DMS 273 (cell line): ENCODE measurements at regions not wholly inside any gene's neighbourhood (a gene's known extent, or its start where the extent isn't known, plus 50 kb on each side); places are given as distances from the start of the nearest gene placed in this dataset.
"Not testable (repeated sequence)": the region's sequence is repeated elsewhere in the genome, so short reads cannot be mapped to it uniquely, and the experiment has no call there.

Experiments used
- DNase-seq: peaks from one replicate; lab custom pipeline; 2025; ENCODE audit not compliant: unreplicated experiment; lab: John Stamatoyannopoulos, UW

DNA sequence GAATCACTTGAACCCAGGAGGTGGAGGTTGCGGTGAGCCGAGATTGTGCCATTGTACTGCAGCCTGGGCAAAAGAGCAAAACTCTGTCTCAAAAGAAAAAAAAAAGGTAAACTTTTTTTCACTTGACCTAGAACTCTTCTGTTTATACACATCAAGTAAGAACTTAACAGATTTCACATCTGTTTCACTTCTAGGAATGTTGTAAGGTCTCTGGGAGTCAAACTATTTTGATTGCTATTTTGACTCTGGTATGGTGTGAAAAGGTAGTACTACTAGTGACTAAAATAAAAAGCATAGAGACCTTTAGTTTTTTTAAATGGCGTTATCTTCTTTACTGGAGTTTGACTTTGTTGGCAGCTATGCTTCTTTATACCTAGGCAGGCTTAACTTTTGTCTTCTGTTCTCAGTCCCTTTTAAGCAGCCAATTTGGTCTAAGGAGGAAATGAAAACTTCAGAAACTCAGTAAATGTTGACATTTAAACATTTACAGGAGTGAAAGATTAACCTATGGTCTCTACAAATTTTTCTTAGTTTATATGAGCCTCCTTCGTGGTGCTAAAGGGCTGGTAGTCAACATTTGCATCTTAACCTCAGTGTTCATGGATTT, 84.7 kb downstream of the METTL2B start:
- not testable (repeated sequence) for DNase-seq

DNA sequence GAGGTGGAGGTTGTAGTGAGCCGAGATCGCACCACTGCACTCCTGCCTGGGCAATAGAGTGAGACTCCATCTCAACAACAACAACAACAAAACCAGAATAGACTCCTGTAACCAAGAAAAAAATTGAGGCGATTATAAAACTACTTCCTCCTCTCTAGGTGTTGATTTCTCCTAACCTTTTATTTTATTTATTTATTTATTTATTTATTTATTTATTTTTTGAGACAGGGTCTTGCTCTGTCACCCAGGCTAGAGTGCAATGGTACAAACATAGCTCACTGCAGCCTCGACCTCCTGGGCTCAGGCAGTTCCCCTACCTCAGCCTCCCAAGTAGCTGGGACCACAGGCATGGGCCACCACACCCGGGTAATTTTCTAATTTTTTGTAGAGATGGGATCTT, 86.2 kb downstream of the METTL2B start:
- DNase-seq, result not testable (repeated sequence)

DNA sequence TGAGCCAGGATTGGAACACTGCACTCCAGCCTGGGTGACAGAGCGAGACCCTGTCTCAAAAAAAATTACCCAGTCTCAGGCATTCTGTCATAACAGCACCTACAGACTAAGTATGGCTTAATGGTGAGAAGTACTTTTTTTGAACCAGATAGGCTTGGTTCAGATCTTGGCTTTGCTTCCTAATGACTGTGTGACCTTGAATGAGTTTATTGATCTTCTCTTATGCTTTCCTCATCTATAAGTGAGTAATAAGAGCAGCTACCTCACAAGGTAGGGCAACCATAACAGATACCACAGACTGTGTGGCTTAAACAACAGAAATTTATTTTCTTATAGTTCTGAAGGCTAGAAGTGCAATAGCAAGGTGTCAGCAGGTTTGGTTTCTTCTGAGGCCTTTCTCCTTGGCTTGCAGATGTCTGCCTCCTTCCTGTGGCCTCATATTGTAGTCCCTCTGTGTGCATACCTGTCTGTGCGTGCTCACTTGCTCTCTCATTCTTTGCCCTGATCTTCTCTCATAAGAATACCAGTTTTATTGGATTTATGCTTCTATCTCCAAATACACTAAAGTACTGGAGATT, 87.7 kb downstream of the METTL2B start:
- DNase-seq, result not testable (repeated sequence)

DNA sequence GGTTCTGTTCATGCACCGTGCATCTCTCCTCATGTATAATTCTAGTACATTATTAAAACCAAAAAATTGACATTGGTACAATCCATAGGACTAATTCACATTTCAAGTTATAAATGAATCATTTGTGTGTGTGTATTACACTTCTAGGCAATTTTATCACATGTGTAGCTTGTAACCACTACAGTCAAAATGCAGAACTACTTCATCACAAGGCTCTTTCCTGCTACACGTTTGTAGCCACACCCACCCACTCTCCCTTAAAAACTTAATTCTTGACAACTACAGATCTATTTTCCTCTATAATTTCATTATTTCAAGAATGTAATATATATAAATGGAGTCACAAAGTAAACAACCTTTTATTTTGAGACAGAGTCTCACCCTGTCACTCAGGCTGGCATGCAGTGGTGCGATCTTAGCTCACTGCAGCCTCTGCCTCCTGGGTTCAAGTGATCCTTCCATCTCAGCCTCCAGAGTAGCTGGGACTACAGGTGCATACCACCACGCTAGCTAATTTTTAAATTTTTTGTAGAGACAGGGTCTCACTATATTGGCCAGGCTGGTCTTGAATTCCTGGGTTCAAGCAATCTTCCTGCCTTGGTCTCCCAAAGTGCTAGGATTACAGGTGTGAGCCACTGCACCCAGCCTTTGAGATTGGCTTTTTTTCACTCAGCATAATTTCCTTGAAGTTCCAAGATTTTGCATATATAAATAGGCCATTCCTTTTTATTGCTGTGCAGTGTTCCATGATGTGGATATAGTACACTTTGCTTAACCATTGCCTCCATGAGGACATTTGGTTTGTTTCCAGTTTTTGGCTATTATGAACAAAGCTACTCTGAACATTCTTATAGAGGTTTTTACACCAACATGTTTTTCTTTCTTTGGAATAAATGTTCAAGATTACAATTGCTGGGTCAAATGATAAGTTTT, 88.7 kb downstream of the METTL2B start:
- not testable (repeated sequence) for DNase-seq

DNA sequence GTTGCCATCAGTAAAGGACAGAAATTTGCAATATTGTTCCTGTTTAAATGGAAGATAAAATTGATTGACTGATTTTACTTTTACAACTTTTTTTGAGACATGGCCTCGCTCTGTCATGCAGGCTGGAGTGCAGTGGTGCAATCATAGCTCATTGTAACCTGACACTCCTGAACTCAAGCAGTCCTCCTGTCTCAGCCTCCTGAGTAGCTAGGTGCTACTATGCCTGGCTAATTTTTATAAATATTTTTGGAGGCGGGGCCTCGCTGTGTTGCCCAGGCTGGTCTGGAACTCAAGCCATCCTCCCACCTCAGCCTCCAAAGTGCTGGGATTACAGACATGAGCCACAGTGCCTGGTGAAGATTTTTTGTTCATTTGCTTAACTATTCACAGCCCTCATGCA, 96.8 kb upstream of the GARIN1A start:
- DNase-seq, result not testable (repeated sequence)

DNA sequence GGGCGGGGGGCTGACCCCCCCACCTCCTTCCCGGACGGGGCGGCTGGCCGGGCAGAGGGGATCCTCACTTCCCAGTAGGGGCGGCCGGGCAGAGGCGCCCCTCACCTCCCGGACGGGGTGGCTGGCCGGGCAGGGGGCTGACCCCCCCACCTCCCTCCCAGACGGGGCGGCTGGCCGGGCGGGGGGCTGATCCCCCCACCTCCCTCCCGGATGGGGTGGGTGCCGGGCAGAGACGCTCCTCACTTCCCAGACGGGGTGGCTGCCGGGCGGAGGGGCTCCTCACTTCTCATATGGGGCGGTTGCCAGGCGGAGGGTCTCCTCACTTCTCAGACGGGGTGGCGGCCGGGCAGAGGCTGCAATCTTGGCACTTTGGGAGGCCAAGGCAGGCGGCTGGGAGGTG, 95.1 kb upstream of the GARIN1A start:
- DNase-seq, result not testable (repeated sequence)

DNA sequence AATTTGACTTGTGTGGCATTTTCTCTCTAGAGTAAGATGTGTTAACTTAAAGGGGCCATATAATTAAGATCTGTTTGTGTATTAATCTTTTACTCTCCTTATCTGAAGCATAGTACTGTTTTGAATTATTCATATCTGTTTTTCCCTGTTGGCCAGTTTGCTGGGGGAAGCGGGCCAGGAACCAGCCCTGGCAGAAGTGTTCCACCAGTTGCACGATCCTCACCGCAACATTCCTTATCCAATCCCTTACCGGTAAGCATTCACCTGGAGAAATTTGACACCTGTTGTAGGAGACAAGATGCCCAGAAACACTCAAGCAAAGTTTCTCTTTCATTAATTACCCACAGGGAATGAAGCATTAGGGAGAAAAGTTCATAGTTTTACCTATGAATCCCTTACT, 92.2 kb upstream of the GARIN1A start:
- not testable (repeated sequence) for DNase-seq

DNA sequence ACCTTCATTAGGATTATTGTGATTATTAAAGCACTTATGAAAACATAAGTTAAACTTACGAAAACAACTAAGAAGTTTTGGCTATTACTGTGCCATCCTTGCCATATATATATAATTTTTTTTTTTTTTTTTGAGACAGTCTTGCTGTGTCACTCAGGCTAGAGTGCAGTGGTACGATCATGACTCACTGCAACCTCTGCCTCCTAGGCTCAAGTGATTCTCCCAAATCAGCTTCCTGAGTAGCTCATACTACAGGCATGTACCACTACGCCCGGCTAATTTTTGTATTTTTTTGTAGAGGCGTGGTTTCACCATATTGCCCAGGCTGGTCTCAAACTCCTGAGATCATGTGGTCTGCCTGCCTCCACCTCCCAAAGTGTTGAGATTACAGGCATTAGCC, 91.0 kb upstream of the GARIN1A start:
- DNase-seq, result not testable (repeated sequence)

DNA sequence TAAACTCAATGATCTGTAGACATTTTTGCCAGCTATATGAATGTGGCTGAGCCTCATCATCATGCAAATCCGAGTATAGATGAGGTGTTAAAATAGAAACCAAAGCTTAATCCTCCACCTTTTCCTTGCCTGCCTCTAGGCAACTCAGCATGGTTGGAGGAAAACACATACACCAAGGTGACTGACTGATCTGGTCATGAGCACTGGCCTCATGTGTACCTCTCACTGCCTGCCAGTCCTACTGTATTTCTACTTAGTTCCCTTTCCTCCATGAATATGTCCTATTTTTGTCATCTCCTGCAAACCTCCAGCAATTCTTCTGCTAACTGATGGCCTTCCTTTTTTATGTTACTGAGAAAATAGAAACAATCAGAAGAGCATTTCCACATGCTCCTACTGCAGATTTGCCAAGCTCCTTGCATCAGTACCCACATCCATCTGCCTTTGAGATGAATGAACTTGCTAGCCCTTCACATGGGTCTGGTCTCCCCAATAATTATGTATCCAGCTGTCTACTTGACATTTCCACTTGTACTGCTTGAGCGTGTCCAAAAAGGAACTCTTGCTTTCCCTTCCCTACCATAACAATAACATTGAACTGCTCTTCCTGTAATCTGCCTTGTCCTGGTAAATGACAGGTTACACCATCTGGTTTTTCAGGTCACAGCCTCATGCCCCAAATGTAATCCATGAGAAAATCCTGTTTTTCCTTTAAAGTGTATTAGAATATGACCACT, 90.1 kb upstream of the GARIN1A start:
- DNase-seq, result not testable (repeated sequence)

DNA sequence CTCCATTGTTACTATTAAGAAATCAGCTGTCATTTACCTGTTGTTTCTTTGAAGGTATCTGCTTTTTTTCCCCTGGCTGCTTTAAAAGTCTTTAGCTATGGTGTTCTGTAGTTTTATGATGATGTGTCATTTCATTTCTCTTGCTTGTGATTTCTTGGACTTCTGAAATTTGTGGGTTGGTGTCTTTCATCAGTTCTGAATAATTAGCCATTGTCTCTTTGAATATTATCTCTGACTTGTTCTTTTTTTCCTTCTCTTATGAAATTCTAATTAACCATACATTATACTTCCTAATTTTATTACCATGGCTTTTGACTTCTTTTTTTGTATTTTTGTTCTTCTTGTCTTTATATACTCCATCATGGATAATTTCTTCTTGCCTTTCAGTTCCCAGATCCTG, 85.4 kb upstream of the GARIN1A start:
- not testable (repeated sequence) for DNase-seq

DNA sequence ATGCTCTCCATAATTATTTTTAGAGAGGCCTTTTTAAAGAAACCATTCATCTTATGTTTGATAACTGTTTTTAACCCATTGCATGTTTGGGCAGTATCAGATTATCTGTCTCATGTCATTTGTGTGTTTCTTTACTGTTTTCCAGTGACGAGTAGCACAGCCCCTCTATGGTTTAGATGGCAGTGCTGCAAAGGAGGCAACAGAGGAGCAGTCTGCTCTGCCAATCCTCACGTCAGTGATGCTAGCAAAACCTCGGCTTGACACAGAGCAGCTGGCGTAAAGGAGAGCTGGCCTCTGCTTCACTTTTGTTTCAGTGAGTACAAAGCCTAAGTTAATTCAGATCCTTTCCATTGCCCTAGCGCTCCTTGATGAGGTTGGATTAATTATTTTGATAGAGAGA, 80.4 kb upstream of the GARIN1A start:
- DNase-seq, result no peak

DNA sequence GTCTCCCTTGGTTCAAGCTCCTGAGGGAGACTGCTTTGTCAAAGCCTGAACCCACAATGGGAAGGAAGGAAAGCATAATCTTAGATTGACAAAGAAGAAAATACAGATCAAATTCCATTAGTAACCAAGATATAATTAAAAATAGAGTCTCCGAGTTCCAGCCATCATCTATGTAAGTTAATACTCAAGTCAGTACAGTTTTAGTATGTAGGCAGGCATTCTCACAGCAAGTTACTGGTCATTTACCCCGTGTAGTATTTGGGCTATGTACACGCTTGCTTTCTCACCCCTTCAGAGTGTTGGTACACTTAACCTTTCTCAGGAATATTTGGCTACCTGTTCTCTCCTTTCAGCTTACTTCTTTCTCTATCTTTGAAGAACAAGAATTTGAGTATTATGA, 79.9 kb upstream of the GARIN1A start:
- not testable (repeated sequence) for DNase-seq

DNA sequence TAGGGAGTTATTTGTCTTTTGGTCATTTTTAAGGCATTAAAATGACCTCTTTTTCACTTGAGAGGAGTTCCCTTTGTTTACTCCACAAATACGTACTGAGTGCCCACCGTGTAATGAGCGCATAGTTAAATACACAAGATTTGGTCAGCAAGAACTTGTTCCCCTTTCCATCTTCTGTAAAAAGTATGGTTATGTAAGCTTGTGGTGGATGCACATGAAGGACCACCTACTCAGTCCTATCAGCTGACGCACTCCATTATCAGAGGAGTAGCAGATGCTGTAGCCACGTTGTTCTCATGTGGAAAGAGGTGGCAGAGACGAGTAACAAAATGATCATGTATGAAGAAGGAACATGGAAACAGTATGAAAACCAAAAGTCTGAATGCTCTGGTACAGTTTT, 78.0 kb upstream of the GARIN1A start:
- not testable (repeated sequence) for DNase-seq

DNA sequence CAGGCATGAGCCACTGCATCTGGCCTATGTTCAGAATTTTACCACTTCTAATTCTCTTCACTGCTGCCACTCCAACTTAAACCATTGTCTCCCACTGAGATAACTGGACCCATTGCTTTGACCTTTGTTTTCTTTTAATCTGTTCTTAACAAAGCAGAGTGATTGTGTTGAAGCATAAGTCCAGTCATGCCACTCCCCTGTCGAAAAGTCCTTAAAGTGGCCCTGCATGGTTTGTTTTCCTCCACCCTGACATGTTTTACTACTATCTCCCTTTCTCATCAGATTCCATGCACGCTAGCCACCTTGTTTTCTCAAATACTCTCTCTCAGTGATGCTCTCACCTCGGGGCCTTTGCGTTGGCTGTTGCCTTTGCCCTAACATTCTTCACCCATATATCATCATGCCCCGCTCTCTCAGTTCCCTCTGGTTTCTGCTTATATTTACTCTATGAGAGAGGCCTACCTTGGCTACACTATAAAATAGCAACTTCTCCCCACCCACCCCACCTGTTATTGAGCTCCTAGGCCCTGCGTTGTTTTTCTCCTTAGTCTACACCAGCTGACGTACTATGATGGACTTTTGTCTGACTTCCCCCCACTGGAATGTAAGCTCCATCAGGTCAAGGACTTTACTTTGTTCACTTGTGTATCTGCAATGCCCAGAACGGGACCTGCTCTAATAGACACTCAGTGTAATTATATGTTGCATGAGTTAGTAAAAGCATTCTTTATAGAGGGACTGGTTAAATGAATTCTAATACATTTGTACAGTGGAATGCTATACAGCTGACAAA, 75.6 kb upstream of the GARIN1A start:
- not testable (repeated sequence) for DNase-seq

DNA sequence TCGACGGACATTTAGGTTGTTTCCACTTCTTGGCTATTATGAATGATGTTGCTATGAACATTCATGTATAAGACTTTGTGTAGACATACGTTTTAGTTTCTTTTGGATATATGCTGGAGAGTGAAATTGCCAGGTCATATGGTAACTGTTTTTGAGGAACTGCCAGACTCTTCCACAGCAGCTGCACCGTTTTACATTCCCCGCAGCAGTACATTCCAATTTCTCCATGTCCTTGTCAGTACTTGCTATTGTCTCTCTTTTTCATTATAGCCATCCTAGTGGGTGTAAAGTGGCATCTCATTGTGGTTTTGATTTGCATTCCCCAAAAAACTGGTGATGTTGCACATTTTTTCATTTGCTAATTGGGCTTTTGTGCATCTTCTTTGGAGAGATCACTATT, 73.1 kb upstream of the GARIN1A start:
- not testable (repeated sequence) for DNase-seq

DNA sequence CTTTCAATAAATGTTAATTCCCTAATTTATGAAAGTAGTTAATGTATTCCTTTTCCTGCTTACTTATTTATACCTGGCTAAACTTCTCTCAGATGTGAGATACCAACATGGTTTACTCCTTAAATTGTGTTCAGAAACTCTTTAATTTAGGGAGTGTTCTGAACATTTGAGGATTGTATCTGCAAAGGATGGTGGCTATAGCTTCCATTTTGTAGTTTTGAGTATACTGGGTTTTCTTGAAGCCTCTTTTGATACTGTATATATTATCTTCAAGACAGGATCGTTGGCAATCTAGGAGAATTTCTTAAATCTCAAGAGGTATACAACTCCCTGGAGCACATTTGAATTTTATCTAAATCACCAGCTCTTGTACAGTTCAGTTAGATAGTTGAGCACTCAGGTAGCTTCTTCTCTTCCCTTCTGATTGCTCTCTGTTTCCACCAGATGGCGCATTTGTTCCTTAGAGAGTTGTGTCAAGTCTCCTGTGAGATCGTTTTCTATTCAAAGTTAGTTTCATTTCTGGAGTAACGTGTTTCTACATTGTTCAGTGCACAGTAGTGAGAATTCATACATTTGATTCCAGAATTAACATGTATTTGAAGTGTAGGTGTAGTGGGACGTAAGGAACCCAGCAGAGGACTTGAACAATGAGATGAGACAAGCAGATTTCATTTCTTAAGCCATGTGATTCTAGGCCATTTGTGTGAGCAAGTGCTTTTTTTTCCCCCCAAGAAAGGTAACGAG, 63.2 kb upstream of the GARIN1A start:
- peak; percentile 84 for DNase-seq

DNA sequence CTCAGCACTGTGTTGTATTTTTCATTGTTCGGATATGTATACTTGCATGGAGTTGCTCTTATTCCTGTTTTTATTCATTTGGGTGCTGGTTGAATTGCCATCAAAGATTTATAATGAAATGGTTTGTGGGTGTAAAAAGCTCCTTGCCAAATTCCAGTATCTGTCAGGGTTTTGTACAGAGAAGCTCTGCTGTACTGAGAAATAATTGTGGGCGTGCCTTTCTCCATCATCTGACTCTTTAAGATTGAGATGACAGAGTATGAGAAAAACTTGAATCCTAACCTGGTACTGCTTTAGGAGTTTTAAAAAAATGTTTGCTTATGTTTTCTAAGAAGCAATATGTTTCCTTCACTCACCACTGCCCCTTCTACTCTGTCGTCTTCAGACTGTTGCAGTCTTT, 58.7 kb upstream of the GARIN1A start:
- DNase-seq, result not testable (repeated sequence)

DNA sequence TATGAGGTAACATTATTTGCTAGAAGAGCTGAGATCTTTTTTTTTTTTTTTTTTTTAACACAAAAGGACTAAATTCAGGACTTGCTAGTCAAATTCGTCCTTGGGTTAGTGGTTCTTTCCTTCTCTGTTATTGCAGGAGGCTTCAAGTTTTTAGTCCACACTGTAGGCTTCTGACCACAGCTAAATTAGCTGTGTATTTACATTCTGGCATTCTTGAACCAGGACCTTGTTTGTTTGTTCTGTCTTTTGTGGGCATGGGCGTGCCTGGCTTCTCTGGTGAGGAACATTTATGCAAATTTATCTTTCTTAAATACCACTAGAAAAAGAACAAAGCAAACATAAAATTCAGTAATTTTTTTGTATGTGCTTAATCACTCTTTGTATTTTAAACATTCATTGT, 57.3 kb upstream of the GARIN1A start:
- not testable (repeated sequence) for DNase-seq

DNA sequence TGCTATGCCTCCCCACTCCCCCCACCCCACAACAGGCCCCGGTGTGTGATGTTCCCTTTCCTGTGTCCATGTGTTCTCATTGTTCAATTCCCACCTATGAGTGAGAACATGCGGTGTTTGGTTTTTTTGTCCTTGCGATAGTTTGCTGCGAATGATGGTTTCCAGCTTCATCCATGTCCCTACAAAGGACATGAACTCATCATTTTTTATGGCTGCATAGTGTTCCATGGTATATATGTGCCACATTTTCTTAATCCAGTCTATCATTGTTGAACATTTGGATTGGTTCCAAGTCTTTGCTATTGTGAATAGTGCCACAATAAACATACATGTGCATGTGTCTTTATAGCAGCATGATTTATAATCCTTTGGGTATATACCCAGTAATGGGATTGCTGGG, 55.3 kb upstream of the GARIN1A start:
- not testable (repeated sequence) for DNase-seq
